Activated CD8-positive, alpha-beta memory T cell treated with anti-CD3 and anti-CD28 coated beads, Interleukin-2, amount 10 ng/mL, durations not matched to agents 7 days and 5 days (primary cell): ENCODE measurements at regions not wholly inside any gene's neighbourhood (a gene's known extent, or its start where the extent isn't known, plus 50 kb on each side); places are given as distances from the start of the nearest gene placed in this dataset.
"Not testable (repeated sequence)": the region's sequence is repeated elsewhere in the genome, so short reads cannot be mapped to it uniquely, and the experiment has no call there.

Source experiments
- ATAC-seq: fragments of 150-1000 bp; cut with Tn5 transposase; one replicate; pipeline ENCODE4 v1.10.0; 2021; ENCODE audit warnings: moderate library complexity
- CTCF ChIA-PET: fragments of 350-600 bp; sonication (Branson Sonifier 250); formaldehyde crosslinking; loops from one replicate; lab custom pipeline; 2021; ENCODE audit warnings: antibody characterized with exemption; lab: Charles Lee
- DNase-seq: peaks from one replicate; pipeline ENCODE4 v3.0.0-alpha.2; 2020
- H3K27ac Mint-ChIP-seq: one replicate; pipeline ENCODE4 v1.8.0; 2021; ENCODE audit warnings: mild to moderate bottlenecking, mixed read lengths
- H3K27me3 Mint-ChIP-seq: one replicate; pipeline ENCODE4 v1.8.0; 2021; ENCODE audit warnings: mixed read lengths
- H3K36me3 Mint-ChIP-seq: one replicate; pipeline ENCODE4 v1.8.0; 2021; ENCODE audit warnings: mild to moderate bottlenecking, mixed read lengths
- H3K4me1 Mint-ChIP-seq: one replicate; pipeline ENCODE4 v1.8.0; 2021; ENCODE audit warnings: mixed read lengths
- H3K4me3 Mint-ChIP-seq: one replicate; pipeline ENCODE4 v1.8.0; 2021; ENCODE audit warnings: mild to moderate bottlenecking, moderate library complexity, mixed read lengths
- H3K9me3 Mint-ChIP-seq: one replicate; pipeline ENCODE4 v1.8.0; 2022; ENCODE audit warnings: low read depth, mixed read lengths

GRCh38 chr13:65585346-65585745 lies 1644.8 kb downstream of the PCDH9 start:
- CTCF ChIA-PET: no interaction called here
- Mint-ChIP-seq H3K36me3 (no peaks in the 10 kb centered on the region), H3K27ac (no peak overlapping the region), H3K4me1 (no peaks in the 10 kb centered on the region), H3K27me3 (no peaks in the 10 kb centered on the region), H3K9me3 (peaks cover 5% of the 10 kb centered on the region), H3K4me3 (no peak overlapping the region)
- DNase-seq (no peak), ATAC-seq (no peak)

- H3K4me3 Mint-ChIP-seq: no peak overlapping the region
- no peaks in the 10 kb centered on the region for H3K4me1 Mint-ChIP-seq
- no peaks in the 10 kb centered on the region for H3K36me3 Mint-ChIP-seq
- H3K27me3 Mint-ChIP-seq: no peaks in the 10 kb centered on the region
- no peak overlapping the region for H3K27ac Mint-ChIP-seq
- CTCF ChIA-PET: no interaction called here
- DNase-seq (no peak), ATAC-seq (no peak)
- peaks cover 3% of the 10 kb centered on the region for H3K9me3 Mint-ChIP-seq
Observed at GRCh38 chr13:65584126-65584525, 1646.0 kb downstream of the PCDH9 start.

DNA sequence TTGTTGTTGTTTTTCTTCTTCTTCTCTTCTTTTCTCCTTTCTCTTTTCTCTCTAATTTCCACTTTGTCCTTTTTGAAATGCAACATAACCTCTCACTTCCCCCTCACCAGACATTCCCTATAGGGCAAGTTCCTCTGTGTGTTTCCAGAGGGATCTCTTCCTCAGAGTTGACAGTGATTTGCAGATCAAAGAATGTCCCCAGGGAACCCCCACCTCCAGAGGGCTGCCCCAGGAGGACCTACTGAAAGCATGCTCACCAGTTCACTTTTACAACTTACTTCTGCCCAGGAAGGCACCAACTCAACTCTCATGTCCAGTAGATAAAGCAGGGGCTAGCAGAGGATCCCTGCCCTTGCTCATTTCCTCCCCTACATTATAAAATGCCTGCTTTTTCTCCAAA lies 1648.0 kb downstream of the PCDH9 start:
- Mint-ChIP-seq H3K36me3 (no peaks in the 10 kb centered on the region), H3K27ac (no peak overlapping the region), H3K4me1 (no peaks in the 10 kb centered on the region), H3K9me3 (no peaks in the 10 kb centered on the region), H3K27me3 (no peaks in the 10 kb centered on the region), H3K4me3 (no peak overlapping the region)
- CTCF ChIA-PET: no interaction called here
- ATAC-seq: no peak
- no peak for DNase-seq

GRCh38 chr13:65564561-65564960 lies 1665.6 kb downstream of the PCDH9 start:
- H3K36me3 Mint-ChIP-seq, H3K9me3 Mint-ChIP-seq, H3K27ac Mint-ChIP-seq, CTCF ChIA-PET, H3K27me3 Mint-ChIP-seq, ATAC-seq, H3K4me3 Mint-ChIP-seq, H3K4me1 Mint-ChIP-seq, DNase-seq: not testable (repeated sequence)

DNA sequence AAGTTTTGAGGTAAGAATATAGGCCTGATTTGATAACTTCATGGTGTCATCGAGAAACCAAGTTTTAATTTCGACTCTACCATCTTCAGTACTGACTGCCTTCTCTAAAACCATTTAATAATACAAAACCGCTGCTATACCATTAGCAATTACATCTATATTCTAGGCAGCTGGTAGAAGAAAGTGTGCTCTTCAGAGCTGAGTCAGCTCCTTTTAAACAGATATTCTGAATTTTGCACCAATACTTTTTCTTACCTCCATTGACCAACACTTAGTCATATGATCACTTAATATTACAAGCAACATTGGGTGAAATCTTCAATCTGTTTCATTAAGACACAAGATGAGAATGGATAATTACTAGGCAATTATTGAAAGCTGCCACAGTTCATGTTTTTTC lies 1667.8 kb downstream of the PCDH9 start:
- peaks cover 3% of the 10 kb centered on the region for H3K9me3 Mint-ChIP-seq
- no peaks in the 10 kb centered on the region for H3K27me3 Mint-ChIP-seq
- CTCF ChIA-PET: no interaction called here
- ATAC-seq: no peak
- H3K4me1 Mint-ChIP-seq: no peaks in the 10 kb centered on the region
- DNase-seq: no peak
- H3K4me3 Mint-ChIP-seq: no peak overlapping the region
- H3K36me3 Mint-ChIP-seq: no peaks in the 10 kb centered on the region
- no peak overlapping the region for H3K27ac Mint-ChIP-seq

- ATAC-seq: no peak
- peaks cover 3% of the 10 kb centered on the region for H3K9me3 Mint-ChIP-seq
Observed at GRCh38 chr13:65560936-65561335, 1669.2 kb downstream of the PCDH9 start.

GRCh38 chr13:65555962-65556361 lies 1674.2 kb downstream of the PCDH9 start:
- no peak overlapping the region for H3K4me3 Mint-ChIP-seq
- no peaks in the 10 kb centered on the region for H3K36me3 Mint-ChIP-seq
- no peak overlapping the region for H3K27ac Mint-ChIP-seq
- CTCF ChIA-PET: no interaction called here
- ATAC-seq (no peak), DNase-seq (no peak)
- no peaks in the 10 kb centered on the region for H3K27me3 Mint-ChIP-seq
- no peaks in the 10 kb centered on the region for H3K4me1 Mint-ChIP-seq
- peaks cover 12% of the 10 kb centered on the region for H3K9me3 Mint-ChIP-seq

More at GRCh38 chr13:65560936-65561335, 1669.2 kb downstream of the PCDH9 start:
- Mint-ChIP-seq H3K4me3 (no peak overlapping the region), H3K36me3 (no peaks in the 10 kb centered on the region), H3K27me3 (no peaks in the 10 kb centered on the region), H3K4me1 (no peaks in the 10 kb centered on the region), H3K27ac (no peak overlapping the region)
- CTCF ChIA-PET: no interaction called here
- no peak for DNase-seq

DNA sequence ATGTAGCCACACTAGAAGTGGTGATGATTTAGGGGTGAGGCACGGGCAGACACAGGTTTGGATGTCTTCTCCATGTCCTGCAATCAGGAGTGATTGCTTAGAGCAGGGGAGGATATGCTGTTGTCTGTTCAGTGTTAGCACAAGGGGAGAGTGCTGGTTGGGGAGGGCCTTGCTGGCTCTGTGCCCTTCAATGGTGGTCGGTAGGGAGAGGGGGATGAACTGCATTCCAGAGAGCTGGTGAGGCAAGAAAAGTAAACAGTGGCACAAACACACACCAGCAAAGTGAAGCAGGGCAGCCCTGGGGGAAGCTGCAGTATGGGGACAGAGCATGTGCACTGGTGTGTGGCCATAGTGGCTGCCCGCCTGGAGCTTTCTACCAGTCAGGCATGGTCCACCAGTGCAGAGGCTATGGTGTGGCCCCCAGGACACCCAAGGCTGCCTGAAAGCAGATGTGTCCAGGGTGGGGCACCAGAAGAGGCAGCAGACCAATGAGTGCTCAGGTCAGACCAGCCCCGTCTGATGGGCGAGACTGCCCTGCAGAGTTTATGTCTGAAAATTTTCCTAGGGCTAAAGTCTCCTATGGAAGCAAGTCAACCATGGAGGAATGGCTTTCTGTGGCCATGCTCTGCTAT lies 1676.9 kb downstream of the PCDH9 start:
- no peaks in the 10 kb centered on the region for H3K36me3 Mint-ChIP-seq
- no peak for ATAC-seq
- no peaks in the 10 kb centered on the region for H3K4me1 Mint-ChIP-seq
- no peak for DNase-seq
- H3K9me3 Mint-ChIP-seq: peaks cover 19% of the 10 kb centered on the region
- H3K4me3 Mint-ChIP-seq: no peak overlapping the region
- no peaks in the 10 kb centered on the region for H3K27me3 Mint-ChIP-seq
- no peak overlapping the region for H3K27ac Mint-ChIP-seq
- CTCF ChIA-PET: no interaction called here

GRCh38 chr13:65551208-65551607 lies 1678.9 kb downstream of the PCDH9 start:
- Mint-ChIP-seq H3K27me3 (no peaks in the 10 kb centered on the region), H3K4me1 (no peaks in the 10 kb centered on the region), H3K36me3 (no peaks in the 10 kb centered on the region), H3K4me3 (no peak overlapping the region), H3K9me3 (peaks cover 18% of the 10 kb centered on the region), H3K27ac (no peak overlapping the region)
- no peak for DNase-seq
- CTCF ChIA-PET: no interaction called here
- no peak for ATAC-seq

- no peaks in the 10 kb centered on the region for H3K27me3 Mint-ChIP-seq
- peaks cover 12% of the 10 kb centered on the region for H3K9me3 Mint-ChIP-seq
- no peaks in the 10 kb centered on the region for H3K4me1 Mint-ChIP-seq
- CTCF ChIA-PET: no interaction called here
- no peak overlapping the region for H3K27ac Mint-ChIP-seq
- no peak overlapping the region for H3K4me3 Mint-ChIP-seq
- DNase-seq (no peak), ATAC-seq (no peak)
- no peaks in the 10 kb centered on the region for H3K36me3 Mint-ChIP-seq
Observed at GRCh38 chr13:65540175-65540574, 1690.0 kb downstream of the PCDH9 start.

DNA sequence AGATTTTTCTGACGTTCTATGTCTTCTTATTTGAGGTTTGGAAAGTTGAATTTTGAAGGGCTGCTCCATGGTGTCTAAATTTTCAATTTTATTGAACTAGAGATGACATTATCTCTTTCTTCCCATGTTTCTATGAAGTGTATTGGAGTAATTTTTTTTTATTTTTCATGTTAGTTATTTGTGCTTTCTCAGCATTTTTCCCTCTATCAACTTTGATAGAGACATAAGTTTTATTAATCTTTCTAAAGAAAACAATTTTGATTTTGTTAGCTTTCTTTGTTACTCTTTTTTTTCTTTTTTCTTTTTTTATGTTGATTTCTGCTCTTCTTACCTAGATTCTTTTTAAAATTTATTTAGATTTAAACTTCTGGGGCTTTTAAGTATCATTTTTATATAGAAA lies 1694.8 kb downstream of the PCDH9 start:
- no peak overlapping the region for H3K27ac Mint-ChIP-seq
- H3K9me3 Mint-ChIP-seq: peaks cover 10% of the 10 kb centered on the region
- CTCF ChIA-PET: no interaction called here
- ATAC-seq (no peak), DNase-seq (no peak)
- H3K27me3 Mint-ChIP-seq: no peaks in the 10 kb centered on the region
- H3K4me1 Mint-ChIP-seq: no peaks in the 10 kb centered on the region
- H3K4me3 Mint-ChIP-seq: no peak overlapping the region
- H3K36me3 Mint-ChIP-seq: no peaks in the 10 kb centered on the region

DNA sequence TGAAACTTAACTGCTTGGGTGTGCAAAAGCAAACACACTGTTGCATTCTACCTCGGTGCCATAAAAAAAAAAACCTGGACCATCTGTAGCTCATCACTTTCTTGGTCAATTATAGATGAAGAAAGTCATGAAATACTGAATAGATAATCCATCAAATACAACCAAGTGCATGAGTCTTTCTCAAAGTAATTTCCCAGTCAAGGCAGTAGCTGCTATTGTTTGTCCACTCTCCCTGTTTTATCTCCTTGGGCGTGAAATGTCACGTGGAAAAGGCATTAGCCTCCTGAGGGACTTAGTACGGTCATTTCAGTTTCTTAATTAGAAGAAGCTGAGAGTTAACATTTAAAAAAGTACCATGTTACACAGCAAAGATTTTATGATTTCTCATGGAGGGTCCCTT lies 1697.9 kb downstream of the PCDH9 start:
- DNase-seq (no peak), ATAC-seq (no peak)
- CTCF ChIA-PET: no interaction called here
- H3K36me3 Mint-ChIP-seq: no peaks in the 10 kb centered on the region
- no peak overlapping the region for H3K27ac Mint-ChIP-seq
- H3K27me3 Mint-ChIP-seq: no peaks in the 10 kb centered on the region
- H3K4me1 Mint-ChIP-seq: no peaks in the 10 kb centered on the region
- no peak overlapping the region for H3K4me3 Mint-ChIP-seq
- H3K9me3 Mint-ChIP-seq: peaks cover 9% of the 10 kb centered on the region

GRCh38 chr13:65530688-65531087 lies 1699.4 kb downstream of the PCDH9 start:
- H3K27me3 Mint-ChIP-seq: no peaks in the 10 kb centered on the region
- no peak for ATAC-seq
- no peak overlapping the region for H3K4me3 Mint-ChIP-seq
- DNase-seq: no peak
- H3K27ac Mint-ChIP-seq: no peak overlapping the region
- peaks cover 9% of the 10 kb centered on the region for H3K9me3 Mint-ChIP-seq
- H3K36me3 Mint-ChIP-seq: no peaks in the 10 kb centered on the region
- CTCF ChIA-PET: no interaction called here
- H3K4me1 Mint-ChIP-seq: no peaks in the 10 kb centered on the region

DNA sequence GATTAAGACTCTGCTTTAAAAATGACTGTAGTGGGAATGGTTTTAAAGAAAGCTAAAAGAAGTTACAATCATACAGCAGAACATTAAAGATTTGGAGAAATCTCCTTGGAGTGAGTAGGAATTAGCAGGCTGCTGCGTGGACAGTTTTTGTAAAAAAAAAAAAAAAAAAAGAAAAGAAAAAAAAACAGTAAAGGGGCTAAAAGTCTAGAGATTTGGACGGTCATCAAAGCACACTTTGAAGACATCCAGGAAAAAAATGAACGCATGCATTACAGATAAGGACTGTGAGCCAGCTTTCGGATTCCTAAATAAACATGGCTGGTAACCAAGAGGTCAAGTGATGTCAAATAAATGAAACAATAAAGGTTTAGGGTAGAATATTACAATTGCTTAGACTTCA lies 1700.6 kb downstream of the PCDH9 start:
- H3K36me3 Mint-ChIP-seq: no peaks in the 10 kb centered on the region
- no peak for DNase-seq
- ATAC-seq: no peak
- no peak overlapping the region for H3K27ac Mint-ChIP-seq
- no peak overlapping the region for H3K4me3 Mint-ChIP-seq
- no peaks in the 10 kb centered on the region for H3K4me1 Mint-ChIP-seq
- peaks cover 9% of the 10 kb centered on the region for H3K9me3 Mint-ChIP-seq
- CTCF ChIA-PET: no interaction called here
- no peaks in the 10 kb centered on the region for H3K27me3 Mint-ChIP-seq

DNA sequence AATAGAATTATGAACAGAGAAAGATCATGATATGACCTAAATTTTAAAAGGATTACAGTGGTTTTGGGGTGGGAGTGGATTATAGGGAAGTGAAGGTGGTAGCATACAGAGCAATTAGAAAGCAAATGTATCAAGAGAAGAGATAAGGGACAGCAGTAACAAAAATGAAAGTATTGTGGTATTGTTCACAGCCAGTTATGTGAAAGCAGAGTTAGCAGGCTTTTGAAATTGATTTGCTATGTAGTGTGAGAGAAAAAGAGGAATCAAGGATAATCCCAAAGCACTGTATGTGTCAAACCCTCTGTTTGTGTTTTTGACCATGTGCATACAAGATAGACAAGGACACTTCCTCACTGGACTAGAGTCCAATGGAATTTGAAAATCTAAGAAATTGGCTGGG lies 1721.4 kb downstream of the PCDH9 start:
- no peak overlapping the region for H3K27ac Mint-ChIP-seq
- H3K4me1 Mint-ChIP-seq: no peaks in the 10 kb centered on the region
- CTCF ChIA-PET: no interaction called here
- ATAC-seq: no peak
- H3K27me3 Mint-ChIP-seq: no peaks in the 10 kb centered on the region
- H3K36me3 Mint-ChIP-seq: no peaks in the 10 kb centered on the region
- DNase-seq: no peak
- peaks cover 11% of the 10 kb centered on the region for H3K9me3 Mint-ChIP-seq
- H3K4me3 Mint-ChIP-seq: no peak overlapping the region
